GM12873 (cell line): ENCODE measurements at regions not wholly inside any gene's neighbourhood (a gene's known extent, or its start where the extent isn't known, plus 50 kb on each side); places are given as distances from the start of the nearest gene placed in this dataset.

Experiments used
- CTCF ChIP-seq: IDR thresholded peaks from 2 replicates; pipeline ENCODE4 v1.5.1; 2012; ENCODE audit warnings: low read depth, mild to moderate bottlenecking, moderate library complexity, low read length, control low read depth; ENCODE audit not compliant: insufficient read depth; ENCODE audit errors: missing control alignments

- TF ChIP-seq CTCF: no peak
These were observed 162.9 kb upstream of the NBEA start for GRCh38 chr13:34779171-34779570.

GRCh38 chr13:34793301-34793700 is 148.8 kb upstream of the NBEA start:
- TF ChIP-seq CTCF: no peak

- no peak for TF ChIP-seq CTCF
These were observed 138.3 kb upstream of the NBEA start for GRCh38 chr13:34803756-34804155.

- no peak for TF ChIP-seq CTCF
These were observed 136.7 kb upstream of the NBEA start for GRCh38 chr13:34805347-34805746.

DNA sequence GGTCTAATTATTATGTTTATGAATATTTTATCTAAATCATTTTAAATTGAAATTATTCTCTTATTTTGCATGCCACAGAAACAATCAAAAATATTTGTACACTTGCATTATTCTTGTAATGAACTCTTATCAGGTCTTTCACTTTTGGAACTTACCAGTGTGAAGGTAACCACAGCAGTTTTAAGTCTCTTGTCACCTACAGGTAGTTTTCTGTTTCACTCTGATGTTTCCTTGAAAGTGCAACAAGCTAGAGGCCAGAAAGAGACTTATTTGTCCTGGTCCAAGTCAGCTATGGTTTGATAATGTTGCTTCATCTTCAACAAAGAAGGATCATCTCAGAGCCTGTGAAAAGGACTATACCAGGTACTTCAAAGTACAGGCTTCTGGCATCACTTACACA is 133.4 kb upstream of the NBEA start:
- no peak for TF ChIP-seq CTCF

DNA sequence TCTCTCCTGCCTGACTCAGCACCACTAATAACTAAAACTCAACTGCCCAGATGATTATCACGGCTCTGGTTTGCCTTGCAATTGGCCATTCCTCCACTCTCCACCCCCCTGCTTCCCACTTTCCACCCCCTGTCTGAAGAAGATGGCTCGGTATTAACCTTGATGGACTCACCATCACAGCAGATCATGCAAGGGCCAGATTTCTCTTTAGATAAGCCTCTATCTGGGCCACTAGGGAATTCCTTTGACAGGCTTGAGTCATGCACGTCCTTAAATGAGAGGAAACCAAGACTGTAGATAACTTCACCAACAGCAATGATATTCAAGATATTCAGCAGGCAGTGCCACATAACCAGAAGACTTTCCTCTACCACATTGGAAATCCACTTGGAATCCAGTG is 131.1 kb upstream of the NBEA start:
- TF ChIP-seq CTCF: no peak

DNA sequence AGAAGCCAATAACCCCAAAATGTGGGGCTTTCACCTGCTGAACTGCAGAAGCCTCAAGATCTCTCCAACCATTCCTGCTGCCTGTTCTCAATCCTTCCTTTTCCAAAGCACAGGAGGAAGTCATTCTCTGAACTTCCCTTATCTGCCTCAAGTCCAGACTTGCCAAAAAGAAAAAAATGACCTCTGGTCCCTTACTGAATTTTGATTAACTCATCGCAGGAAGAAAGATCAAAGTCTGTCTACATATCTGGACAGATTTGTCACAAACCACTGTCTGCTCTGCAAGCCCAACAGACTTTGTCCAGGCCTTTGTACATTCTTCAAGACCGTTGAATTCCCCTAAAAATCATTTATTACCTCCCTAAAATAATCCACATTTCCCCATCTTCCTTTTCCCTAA is 126.5 kb upstream of the NBEA start:
- TF ChIP-seq CTCF: no peak

- TF ChIP-seq CTCF: no peak
These were observed 125.7 kb upstream of the NBEA start for GRCh38 chr13:34816245-34816884.
